ENCODE measurements at regions not wholly inside any gene's neighbourhood (a gene's known extent, or its start where the extent isn't known, plus 50 kb on each side); places are given as distances from the start of the nearest gene placed in this dataset.

DNA sequence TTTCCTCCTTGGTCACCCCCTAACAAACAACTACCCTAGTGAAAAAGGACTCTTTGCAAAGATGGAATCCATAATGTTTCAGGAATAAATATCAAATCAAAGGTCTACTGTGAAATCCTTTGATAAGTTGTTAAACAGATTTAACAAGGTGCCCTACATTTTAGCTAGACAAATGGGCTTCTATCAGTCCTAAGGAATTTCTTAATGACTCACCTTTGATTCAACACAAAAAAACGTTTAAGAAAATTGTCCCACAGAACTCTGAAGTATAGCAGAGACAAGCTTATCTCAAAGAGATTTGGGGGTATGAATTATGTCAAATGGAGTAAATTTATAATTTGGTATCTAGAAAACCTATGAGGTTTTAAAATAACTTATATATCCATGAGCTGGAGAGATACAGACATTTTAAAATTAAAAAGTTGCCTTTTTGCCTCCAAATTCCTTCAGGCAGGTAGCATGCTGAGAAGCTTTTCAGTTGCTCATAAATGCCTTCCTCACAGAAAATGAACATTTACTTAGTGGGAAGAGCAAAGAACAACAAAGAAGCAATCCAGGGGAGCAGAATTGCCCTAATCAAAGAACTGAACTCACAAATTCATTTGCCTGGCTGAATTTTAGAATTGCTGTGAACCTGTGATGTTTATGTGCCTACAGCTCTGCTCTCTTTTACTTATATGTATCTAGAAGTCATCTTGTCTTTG is 649.3 kb downstream of the STPG2 start:
- no peak overlapping the region for H3K9ac ChIP-seq (ENCODE audit: control insufficient read depth, insufficient read depth, low read length)
- ChIA-PET CTCF (no interaction called here), RAD21 (ENCODE audit: unreplicated experiment) (no interaction called here), SMC1A (ENCODE audit: uncharacterized antibody, unreplicated experiment) (interaction anchor here (0.7 to 1.1 kb wide), 2 partner anchors 9 to 24 kb away, joined by 3 read pairs; no protein-coding TSS in a partner anchor), POLR2A (no interaction called here)
- in situ Hi-C loops (cut with MboI) (no loop called here), intact Hi-C loops (cut with micrococcal nuclease; ENCODE audit: unreplicated experiment) (no loop called here)
- DNase-seq (ENCODE audit: low read depth, low spot score) (no peak), ATAC-seq (no peak), FAIRE-seq (no peak)
- no peak overlapping the region for H3K27ac ChIP-seq (ENCODE audit: control insufficient read depth, insufficient read depth)
- no peaks in the 10 kb centered on the region for H3K9me3 ChIP-seq (replicated peaks; ENCODE audit: control insufficient read depth, insufficient read depth, low read length)
- no peak for TF ChIP-seq SP1 (IDR thresholded peaks at IDR 0.05; ENCODE audit: low read depth, low read length)
- no peak for TF ChIP-seq RB1 (IDR thresholded peaks at IDR 0.05; ENCODE audit: borderline replicate concordance)
- no peak for TF ChIP-seq SIX5 (IDR thresholded peaks at IDR 0.05; ENCODE audit: low read depth, low read length, severe bottlenecking)
- no peak for TF ChIP-seq GATAD2B (conservative IDR thresholded peaks at IDR 0.05; ENCODE audit: low read depth)
- TF ChIP-seq TAF1 (IDR thresholded peaks at IDR 0.05; ENCODE audit: borderline replicate concordance, low read depth, low read length): no peak
- TF ChIP-seq FOXM1 (IDR thresholded peaks at IDR 0.05; ENCODE audit: low read depth, low read length): no peak
- TF ChIP-seq POLR2AphosphoS5 (IDR thresholded peaks at IDR 0.05; ENCODE audit: low read length): no peak
- TF ChIP-seq NFYB (IDR thresholded peaks at IDR 0.05; ENCODE audit: insufficient read depth, low read depth, low read length): no peak
- TF ChIP-seq SIN3A (IDR thresholded peaks at IDR 0.05; ENCODE audit: low read depth, low read length): no peak
- TF ChIP-seq MTA2 (IDR thresholded peaks at IDR 0.05; ENCODE audit: low read depth): no peak
- TF ChIP-seq, protein P1, sequence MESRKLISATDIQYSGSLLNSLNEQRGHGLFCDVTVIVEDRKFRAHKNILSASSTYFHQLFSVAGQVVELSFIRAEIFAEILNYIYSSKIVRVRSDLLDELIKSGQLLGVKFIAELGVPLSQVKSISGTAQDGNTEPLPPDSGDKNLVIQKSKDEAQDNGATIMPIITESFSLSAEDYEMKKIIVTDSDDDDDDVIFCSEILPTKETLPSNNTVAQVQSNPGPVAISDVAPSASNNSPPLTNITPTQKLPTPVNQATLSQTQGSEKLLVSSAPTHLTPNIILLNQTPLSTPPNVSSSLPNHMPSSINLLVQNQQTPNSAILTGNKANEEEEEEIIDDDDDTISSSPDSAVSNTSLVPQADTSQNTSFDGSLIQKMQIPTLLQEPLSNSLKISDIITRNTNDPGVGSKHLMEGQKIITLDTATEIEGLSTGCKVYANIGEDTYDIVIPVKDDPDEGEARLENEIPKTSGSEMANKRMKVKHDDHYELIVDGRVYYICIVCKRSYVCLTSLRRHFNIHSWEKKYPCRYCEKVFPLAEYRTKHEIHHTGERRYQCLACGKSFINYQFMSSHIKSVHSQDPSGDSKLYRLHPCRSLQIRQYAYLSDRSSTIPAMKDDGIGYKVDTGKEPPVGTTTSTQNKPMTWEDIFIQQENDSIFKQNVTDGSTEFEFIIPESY (IDR thresholded peaks at IDR 0.05): no peak
- no peak for TF ChIP-seq TCF12 (IDR thresholded peaks at IDR 0.05; ENCODE audit: low read depth, low read length)
- TF ChIP-seq NFIC (IDR thresholded peaks at IDR 0.05; ENCODE audit: low read depth, low read length): no peak
- no peak for TF ChIP-seq POU2F2 (IDR thresholded peaks at IDR 0.05; ENCODE audit: borderline replicate concordance, low read depth, low read length)
- no peak overlapping the region for H2AFZ ChIP-seq (ENCODE audit: control insufficient read depth, low read depth, low read length)
- WGBS (ENCODE audit: insufficient coverage, insufficient replicate concordance, low lambda C conversion rate, missing lambda C conversion rate): 0% methylated on average over 1 of the region's 1 CpG
- no TSS peak for BruUV-seq (replicated peaks)
- no peaks in the 10 kb centered on the region for H3K36me3 ChIP-seq (ENCODE audit: control insufficient read depth in 2 of 2, insufficient read depth in 2 of 2, low read length in 1 of 2)
- no peaks in the 10 kb centered on the region for H3K27me3 ChIP-seq (replicated peaks in 1 of 2; ENCODE audit: control insufficient read depth in 2 of 2, insufficient read depth in 2 of 2, low read length in 1 of 2)
- H3K4me1 ChIP-seq (ENCODE audit: control insufficient read depth, insufficient read depth, low read length): no peaks in the 10 kb centered on the region
- H3K4me2 ChIP-seq (ENCODE audit: control insufficient read depth, insufficient read depth): no peak overlapping the region
- H4K20me1 ChIP-seq (ENCODE audit: control insufficient read depth, insufficient read depth): no peaks in the 10 kb centered on the region
- no peak overlapping the region for H3K4me3 ChIP-seq
- H3K79me2 ChIP-seq (ENCODE audit: control insufficient read depth, insufficient read depth, low read length): no peaks in the 10 kb centered on the region

All from GM12878 (cell line).